Sigmoid colon (tissue), 4 donors: ENCODE measurements at regions not wholly inside any gene's neighbourhood (a gene's known extent, or its start where the extent isn't known, plus 50 kb on each side); places are given as distances from the start of the nearest gene placed in this dataset.

Experiments used
- CTCF ChIP-seq, 4 experiments: fragments of 450-650 bp in 3 of 4; fragments of 200-600 bp in 1 of 4; IDR thresholded peaks; one replicate each; pipeline ENCODE4 v1.5.1; 2016 to 2019; ENCODE audit warnings: antibody characterized with exemption in 4 of 4, mild to moderate bottlenecking in 3 of 4, moderate library complexity in 2 of 4
- EP300 ChIP-seq, 4 donors: sonication (generic); formaldehyde crosslinking; IDR thresholded peaks; one replicate each; pipeline ENCODE4 v1.6.1; 2017; ENCODE audit warnings: antibody characterized with exemption in 4 of 4
- POLR2A ChIP-seq, 2 donors: fragments of 450-650 bp; IDR thresholded peaks; one replicate each; pipeline ENCODE4 v1.6.1; 2016; ENCODE audit warnings: antibody characterized with exemption in 2 of 2, mild to moderate bottlenecking in 2 of 2, moderate library complexity in 2 of 2
- POLR2AphosphoS5 ChIP-seq, 4 donors: sonication (generic); formaldehyde crosslinking; IDR thresholded peaks; one replicate each; pipeline ENCODE4 v1.6.1; 2017; ENCODE audit warnings: antibody characterized with exemption in 4 of 4

DNA sequence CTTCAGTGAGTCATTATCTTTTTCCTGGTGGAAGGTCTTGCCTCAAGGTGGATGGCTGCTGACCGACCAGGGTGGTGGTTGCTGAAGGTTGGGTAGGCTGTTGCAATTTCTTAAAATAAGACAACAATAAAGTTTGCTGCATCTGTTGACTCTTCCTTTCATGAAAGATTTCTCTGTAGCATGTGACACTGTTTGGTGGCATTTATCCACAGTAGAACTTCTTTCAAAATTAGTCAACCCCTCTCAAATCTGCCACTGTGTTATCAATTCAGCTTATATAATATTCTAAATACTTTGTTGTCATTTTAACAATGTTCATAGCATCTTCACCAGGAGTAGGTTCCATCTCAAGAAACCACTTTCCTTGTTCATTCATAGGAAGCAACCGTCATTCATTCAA is 66.8 kb upstream of the ATXN1 start:
- no peak for TF ChIP-seq CTCF (IDR thresholded peaks at IDR 0.05)
- TF ChIP-seq POLR2AphosphoS5 (IDR thresholded peaks at IDR 0.05) = no peak
- no peak for TF ChIP-seq POLR2A (IDR thresholded peaks at IDR 0.05)
- TF ChIP-seq EP300 (IDR thresholded peaks at IDR 0.05) = no peak
